ENCODE measurements at regions not wholly inside any gene's neighbourhood (a gene's known extent, or its start where the extent isn't known, plus 50 kb on each side); places are given as distances from the start of the nearest gene placed in this dataset.
A peak's percentile ranks its signal among the peaks of the same experiment; 100 is the strongest.

DNA sequence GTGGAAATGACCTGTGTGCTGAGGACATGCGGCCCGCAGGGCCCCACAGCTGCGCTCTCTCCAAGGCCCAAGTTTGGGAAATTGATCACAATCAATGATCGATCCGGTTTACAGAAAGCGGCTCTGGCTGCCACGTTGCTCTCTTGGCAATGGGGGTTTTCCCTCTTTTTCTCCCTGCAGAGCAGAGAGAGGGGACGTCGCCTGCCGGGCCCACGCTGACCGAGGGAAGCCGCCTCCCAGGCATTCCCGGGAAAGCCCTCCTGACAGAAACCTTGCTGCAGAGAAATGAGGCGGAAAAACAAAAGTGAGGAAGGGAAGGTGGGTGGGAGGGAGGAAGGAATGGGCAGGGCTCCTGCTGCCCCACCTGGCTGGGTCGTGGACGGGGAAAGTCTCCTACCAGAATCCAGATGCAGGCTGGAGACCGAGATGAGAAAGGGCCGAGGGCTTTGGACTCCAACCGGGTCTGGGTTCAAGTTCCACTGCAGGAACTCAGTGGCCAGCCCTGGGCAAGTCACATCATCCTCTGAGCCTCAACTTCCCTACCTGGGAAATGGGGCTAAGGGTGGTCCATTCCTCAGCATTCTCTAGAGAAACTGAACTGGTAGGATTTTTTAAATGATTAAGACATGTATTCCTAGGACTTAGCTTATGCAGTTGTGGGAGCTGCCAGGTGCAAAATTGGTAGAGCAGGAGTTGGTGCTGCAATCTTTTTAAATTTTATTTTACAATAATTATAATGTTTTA lies 75.5 kb downstream of the PHETA1 start:
- no peak overlapping the region for H3K27ac Mint-ChIP-seq (ENCODE audit: unreplicated experiment)

GRCh38 chr12:111291357-111291756 lies 77.5 kb downstream of the PHETA1 start:
- Mint-ChIP-seq H3K4me3 (ENCODE audit: unreplicated experiment) (no peak overlapping the region), H3K27ac (ENCODE audit: unreplicated experiment) (no peak overlapping the region), H3K9me3 (ENCODE audit: unreplicated experiment) (peaks cover 4% of the 10 kb centered on the region), H3K36me3 (ENCODE audit: unreplicated experiment) (peaks cover 8% of the 10 kb centered on the region), H3K4me1 (ENCODE audit: low read depth, unreplicated experiment) (no peaks in the 10 kb centered on the region), H3K27me3 (ENCODE audit: unreplicated experiment) (peaks cover 6% of the 10 kb centered on the region)
- TF ChIP-seq CTCF (IDR thresholded peaks at IDR 0.05; ENCODE audit: partially characterized antibody, unreplicated experiment): no peak
- DNase-seq: no peak

More for the DNA sequence above, 75.5 kb downstream of the PHETA1 start:
- DNase-seq: no peak
- TF ChIP-seq CTCF (IDR thresholded peaks at IDR 0.05; ENCODE audit: partially characterized antibody, unreplicated experiment): no peak
- no peaks in the 10 kb centered on the region for H3K4me1 Mint-ChIP-seq (ENCODE audit: low read depth, unreplicated experiment)
- no peak overlapping the region for H3K4me3 Mint-ChIP-seq (ENCODE audit: unreplicated experiment)
- H3K36me3 Mint-ChIP-seq (ENCODE audit: unreplicated experiment): peaks cover 8% of the 10 kb centered on the region
- peaks cover 7% of the 10 kb centered on the region for H3K9me3 Mint-ChIP-seq (ENCODE audit: unreplicated experiment)
- peaks cover 6% of the 10 kb centered on the region for H3K27me3 Mint-ChIP-seq (ENCODE audit: unreplicated experiment)

DNA sequence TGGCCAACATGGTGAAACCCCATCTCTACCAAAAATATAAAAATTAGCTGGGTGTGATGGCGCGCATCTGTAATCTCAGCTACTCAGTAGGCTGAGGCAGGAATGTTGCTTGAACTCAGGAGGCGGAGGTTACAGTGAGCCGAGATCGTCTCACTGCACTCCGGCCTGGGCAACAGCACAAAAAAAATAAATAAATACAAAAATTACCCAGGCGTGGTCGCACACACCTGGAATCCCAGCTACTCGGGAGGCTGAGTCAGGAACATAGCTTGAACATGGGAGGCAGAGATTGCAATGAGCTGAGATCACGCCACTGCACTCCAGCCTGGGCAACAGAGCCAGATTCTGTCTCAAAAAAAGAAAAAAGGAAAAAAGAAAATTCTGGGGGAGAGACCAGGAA lies 80.1 kb downstream of the PHETA1 start:
- Mint-ChIP-seq H3K9me3 (ENCODE audit: unreplicated experiment) (peaks cover 4% of the 10 kb centered on the region), H3K36me3 (ENCODE audit: unreplicated experiment) (peaks cover 11% of the 10 kb centered on the region)
- TF ChIP-seq CTCF (IDR thresholded peaks at IDR 0.05; ENCODE audit: partially characterized antibody, unreplicated experiment): no peak

GRCh38 chr12:111287125-111287900 lies 81.6 kb downstream of the PHETA1 start:
- Mint-ChIP-seq H3K4me1 (ENCODE audit: low read depth, unreplicated experiment) (peaks cover 4% of the 10 kb centered on the region), H3K27me3 (ENCODE audit: unreplicated experiment) (peaks cover 7% of the 10 kb centered on the region), H3K9me3 (ENCODE audit: unreplicated experiment) (peaks cover 7% of the 10 kb centered on the region), H3K4me3 (ENCODE audit: unreplicated experiment) (no peak overlapping the region), H3K27ac (ENCODE audit: unreplicated experiment) (peak overlapping the region; percentile 83), H3K36me3 (ENCODE audit: unreplicated experiment) (peaks cover 12% of the 10 kb centered on the region)
- no peak for TF ChIP-seq CTCF (IDR thresholded peaks at IDR 0.05; ENCODE audit: partially characterized antibody, unreplicated experiment)
- DNase-seq: no peak

More for the DNA sequence above, 80.1 kb downstream of the PHETA1 start:
- DNase-seq: no peak
- Mint-ChIP-seq H3K4me1 (ENCODE audit: low read depth, unreplicated experiment) (peaks cover 4% of the 10 kb centered on the region), H3K27ac (ENCODE audit: unreplicated experiment) (no peak overlapping the region), H3K27me3 (ENCODE audit: unreplicated experiment) (peaks cover 7% of the 10 kb centered on the region), H3K4me3 (ENCODE audit: unreplicated experiment) (no peak overlapping the region)

GRCh38 chr12:111285200-111285599 lies 83.7 kb downstream of the PHETA1 start:
- H3K27me3 Mint-ChIP-seq (ENCODE audit: unreplicated experiment): peaks cover 9% of the 10 kb centered on the region
- no peak overlapping the region for H3K27ac Mint-ChIP-seq (ENCODE audit: unreplicated experiment)
- peak; percentile 43 for DNase-seq
- TF ChIP-seq CTCF (IDR thresholded peaks at IDR 0.05; ENCODE audit: partially characterized antibody, unreplicated experiment): no peak
- H3K4me3 Mint-ChIP-seq (ENCODE audit: unreplicated experiment): no peak overlapping the region
- H3K9me3 Mint-ChIP-seq (ENCODE audit: unreplicated experiment): peaks cover 9% of the 10 kb centered on the region
- peaks cover 4% of the 10 kb centered on the region for H3K4me1 Mint-ChIP-seq (ENCODE audit: low read depth, unreplicated experiment)
- H3K36me3 Mint-ChIP-seq (ENCODE audit: unreplicated experiment): peaks cover 15% of the 10 kb centered on the region

Measured in glutamatergic neuron (in vitro differentiated cells).